Stimulated activated naive CD4-positive, alpha-beta T cell (primary cell): ENCODE measurements at regions not wholly inside any gene's neighbourhood (a gene's known extent, or its start where the extent isn't known, plus 50 kb on each side); places are given as distances from the start of the nearest gene placed in this dataset.

Source experiments
- DNase-seq, 6 experiments: peaks; one replicate each; lab custom pipeline; 2025; lab: John Stamatoyannopoulos, UW

DNA sequence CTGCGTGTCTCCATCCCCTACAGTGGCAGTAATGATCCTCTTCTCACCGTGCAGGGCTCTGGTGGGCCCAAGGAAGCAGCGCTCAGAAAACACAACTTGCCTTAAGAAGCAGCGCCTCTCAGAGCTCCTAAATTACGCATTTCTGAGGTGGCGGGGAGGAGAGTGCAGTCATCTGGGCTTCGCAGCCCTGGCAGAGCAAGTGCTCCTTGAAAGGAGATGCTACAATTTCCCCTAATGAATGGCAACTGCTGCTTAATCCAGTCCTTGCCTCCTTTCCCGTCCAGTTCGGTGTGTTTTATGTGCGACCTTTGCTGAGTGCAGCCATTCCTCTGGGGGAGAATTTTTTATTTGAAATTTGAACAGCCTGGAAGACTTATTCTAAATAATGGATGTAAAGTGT is 287.3 kb downstream of the PTPRU start:
- DNase-seq = no peak

DNA sequence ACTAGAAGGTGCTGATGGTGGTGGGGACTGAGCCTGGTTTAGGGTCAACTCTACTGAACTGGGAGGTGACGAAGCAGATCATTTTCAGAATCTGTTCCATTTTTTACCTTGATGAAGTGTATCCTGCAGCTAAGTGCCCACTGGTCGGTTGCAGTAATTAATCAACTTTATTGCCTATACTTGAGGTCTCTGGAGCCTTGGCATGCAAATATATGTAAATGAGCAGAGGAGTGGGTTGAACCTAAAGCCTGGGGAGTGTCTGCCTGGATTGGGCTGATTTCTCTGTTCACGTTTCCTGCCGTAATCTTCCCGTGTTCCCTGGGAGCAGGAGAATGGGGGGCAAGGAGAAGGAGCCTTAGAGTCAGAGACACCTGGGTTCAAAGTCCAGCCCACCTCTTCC is 286.8 kb downstream of the PTPRU start:
- no peak for DNase-seq

DNA sequence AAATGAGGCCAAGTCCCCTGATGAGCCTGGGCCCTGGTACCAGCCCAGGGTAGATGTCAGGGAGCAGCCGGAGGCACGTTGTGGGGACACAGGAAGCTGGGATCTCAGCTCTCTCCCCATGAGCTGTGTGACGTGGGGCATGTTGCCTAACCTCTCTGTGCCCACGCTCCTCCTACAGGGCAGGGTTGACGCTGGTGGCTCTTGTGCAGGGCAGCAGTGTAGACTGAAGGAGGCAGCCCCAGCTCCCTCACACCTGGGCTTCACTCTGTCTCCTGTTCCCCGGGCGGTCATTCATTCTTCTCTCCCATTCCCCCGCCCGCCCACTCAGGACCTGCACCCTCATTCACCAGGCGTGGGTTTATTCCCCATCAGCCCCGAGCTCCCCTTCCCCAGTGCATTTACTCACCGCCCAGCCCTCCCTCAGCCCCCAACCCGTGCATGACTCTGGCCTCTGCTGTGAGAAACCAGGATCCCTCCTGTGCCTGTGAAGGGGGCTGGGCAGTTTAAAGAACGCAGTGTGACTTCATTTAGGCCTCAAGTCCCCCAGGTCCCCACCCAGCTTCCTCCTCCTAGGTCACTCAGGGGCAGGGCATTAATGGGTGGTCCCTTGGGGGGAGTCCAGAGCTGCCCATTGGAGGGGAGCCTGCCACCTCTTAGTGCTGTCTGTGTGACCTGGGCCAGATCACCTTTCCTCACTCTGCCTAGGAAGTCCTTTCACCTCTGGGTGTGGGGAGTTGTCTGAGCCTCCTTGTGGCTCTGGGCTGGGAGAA is 285.7 kb downstream of the PTPRU start:
- no peak for DNase-seq

DNA sequence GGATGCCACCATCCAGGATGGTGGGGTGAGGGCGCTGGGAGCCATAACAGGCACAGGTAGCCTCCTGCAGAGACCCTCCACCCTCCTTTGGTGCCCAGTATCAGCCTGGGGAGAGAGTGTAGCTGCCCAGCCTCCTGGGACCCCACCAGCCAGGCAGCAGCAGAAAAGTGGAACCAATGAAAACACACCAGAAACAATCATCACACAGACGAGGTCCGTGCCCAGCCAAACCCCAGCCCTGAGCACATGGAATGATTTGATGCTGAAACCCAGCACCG is 285.1 kb downstream of the PTPRU start:
- no peak for DNase-seq

DNA sequence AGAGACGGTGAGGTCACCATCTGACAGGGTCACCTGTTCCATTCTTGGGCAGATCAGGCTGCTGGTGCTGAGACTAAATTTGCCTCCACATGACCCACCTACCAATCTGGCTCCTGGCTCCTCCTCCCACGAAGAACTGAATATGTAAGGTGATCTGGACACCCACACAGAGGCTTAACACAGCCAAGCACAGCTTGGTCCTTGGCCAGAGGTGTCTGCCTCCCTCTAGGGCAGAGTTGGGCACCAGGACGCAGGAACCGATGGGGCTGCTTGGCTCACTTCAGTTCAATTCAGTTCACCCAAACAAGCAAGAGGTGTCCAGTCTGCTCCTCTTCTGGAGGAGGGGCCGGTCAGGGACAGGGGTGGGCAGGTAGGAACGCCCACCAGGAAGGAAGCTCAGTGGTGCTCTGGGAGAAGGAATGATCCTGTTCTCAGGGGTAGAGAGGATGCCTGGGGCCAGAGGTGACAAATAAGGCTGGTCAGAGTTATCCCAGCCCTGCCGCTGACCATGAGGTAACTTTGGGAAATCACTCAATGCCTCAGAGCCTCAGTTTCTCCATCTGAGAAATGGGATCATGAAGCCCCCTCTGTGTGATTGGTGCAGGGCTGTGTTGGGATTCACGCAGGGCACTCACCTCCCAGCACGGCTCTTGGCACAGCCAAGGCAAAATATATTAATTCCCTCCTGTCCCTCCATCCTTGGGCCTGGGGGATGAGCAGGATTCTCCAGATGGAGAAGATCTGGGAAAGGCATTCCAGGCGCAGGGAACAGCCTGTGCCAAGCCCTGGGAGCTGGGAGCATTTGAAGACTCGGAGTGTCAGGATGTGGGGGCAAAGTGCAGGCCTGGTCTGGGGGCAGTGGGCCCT is 284.5 kb downstream of the PTPRU start:
- no peak for DNase-seq

DNA sequence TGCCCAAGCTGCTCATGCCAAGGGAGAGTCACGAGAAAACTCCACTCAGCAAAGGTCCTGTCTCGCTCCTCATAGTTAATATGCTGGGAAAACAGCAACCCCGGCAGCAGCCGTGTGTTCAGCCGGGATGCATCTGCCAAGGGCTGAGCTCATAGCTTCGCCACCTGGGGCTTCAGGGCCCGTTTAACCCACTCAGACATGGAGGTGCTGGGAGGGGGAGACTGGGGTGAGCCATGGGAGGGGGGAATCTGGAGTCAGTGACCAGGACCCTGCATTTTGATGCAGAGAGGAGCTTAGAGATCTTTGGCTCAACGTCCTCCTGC is 283.4 kb downstream of the PTPRU start:
- no peak for DNase-seq

DNA sequence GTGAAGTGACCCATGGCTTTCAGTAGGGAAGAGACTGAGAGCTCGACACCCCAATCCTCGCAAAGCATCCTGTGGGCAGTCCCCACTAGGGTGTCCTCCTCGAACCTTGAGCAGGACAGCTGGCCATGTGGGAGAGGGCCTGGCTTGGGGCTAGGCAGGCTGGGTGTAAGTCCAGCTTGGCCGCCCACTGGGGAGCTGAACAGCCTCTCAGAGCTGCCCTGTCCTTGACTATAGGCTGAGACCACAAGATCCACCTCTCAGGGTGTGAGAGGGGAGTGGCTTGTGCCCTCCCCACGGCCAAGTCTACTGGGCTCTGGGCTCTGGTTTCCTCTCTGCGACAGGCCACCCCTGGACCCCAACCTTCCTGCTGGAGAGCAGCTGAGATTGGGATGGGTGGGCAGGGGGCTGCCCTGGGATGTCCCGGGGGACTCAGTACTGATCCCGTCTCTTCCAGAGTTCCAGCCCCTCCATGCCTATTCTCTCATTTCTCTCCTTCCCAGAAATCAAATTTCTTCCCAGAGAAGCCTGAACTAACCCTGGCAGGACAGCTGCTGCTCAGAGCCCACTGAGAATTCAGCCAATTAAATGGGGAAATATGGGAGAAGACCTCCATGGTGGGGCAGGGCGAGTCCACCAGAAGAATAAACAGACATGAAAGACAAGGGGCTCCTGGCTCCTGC is 282.9 kb downstream of the PTPRU start:
- DNase-seq = no peak

DNA sequence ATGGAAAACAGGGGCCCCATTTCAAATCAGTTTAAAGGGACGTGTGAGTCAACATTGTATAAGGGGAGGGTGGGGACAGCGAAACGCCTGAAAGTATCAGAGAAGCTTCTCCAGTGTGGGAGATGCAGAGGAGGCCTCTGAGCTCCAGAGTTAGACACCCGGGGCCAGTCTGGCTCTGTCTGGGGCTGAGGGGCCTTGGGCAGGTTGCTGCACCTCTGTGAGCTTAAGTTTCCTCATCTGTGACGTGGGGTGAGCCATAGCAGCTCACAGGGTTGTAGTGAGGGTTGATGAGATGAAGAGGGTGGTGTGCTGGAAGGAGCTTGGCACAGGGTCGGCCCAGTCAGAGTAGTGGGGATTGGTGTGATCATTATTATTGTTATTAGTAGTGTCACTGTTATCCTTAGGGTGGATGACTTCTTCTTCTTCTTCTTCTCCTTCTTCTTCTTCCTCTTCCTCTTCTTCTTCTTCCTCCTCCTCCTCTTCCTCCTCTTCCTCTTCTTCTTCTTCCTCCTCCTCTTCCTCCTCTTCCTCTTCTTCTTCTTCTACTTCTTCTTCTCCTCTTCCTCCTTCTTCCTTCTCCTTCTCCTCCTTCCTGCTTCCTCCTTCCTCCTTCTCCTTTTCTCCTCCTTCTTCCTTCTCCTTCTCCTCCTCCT is 282.0 kb downstream of the PTPRU start:
- DNase-seq = no peak

DNA sequence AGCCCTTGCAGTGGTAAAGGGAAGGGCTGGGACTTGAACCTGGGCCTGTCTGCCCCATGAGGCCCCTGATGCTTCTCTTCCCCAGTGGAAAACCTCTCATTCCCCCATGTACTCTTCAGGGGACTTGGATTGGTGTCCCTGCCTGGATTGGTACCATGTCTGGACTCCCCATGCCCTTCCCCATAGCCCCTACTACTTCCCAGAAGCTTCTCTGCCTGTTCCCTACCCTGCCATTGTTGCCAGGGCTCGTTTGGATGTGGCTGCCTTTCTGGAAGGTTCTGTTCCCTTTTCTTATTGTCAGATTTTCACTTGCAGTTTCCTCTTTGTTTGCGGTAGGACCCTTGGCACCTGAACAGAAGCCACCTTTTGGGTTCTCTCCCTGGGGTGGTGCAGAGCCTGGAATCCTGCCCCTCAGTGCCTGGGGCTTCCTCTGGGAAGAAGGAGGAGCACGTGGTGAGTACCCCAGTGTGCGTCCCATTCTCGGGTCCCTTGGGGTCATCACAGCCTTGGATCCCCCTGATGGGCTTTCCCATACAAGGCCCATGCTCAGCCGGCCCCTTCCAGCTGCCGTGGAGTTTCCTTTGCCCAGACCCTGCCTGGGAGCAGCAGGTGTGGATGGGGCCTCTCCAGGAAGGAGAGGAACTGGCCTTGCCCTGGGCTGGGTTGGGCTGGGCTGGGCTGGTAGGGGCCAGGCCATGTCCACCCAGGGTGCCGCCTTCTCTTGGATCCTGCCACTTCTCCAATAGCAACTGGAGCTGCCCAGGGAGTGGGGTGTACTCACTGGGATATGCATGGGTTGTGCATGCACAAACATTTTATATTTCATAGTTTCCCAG is 281.1 kb downstream of the PTPRU start:
- DNase-seq = no peak

DNA sequence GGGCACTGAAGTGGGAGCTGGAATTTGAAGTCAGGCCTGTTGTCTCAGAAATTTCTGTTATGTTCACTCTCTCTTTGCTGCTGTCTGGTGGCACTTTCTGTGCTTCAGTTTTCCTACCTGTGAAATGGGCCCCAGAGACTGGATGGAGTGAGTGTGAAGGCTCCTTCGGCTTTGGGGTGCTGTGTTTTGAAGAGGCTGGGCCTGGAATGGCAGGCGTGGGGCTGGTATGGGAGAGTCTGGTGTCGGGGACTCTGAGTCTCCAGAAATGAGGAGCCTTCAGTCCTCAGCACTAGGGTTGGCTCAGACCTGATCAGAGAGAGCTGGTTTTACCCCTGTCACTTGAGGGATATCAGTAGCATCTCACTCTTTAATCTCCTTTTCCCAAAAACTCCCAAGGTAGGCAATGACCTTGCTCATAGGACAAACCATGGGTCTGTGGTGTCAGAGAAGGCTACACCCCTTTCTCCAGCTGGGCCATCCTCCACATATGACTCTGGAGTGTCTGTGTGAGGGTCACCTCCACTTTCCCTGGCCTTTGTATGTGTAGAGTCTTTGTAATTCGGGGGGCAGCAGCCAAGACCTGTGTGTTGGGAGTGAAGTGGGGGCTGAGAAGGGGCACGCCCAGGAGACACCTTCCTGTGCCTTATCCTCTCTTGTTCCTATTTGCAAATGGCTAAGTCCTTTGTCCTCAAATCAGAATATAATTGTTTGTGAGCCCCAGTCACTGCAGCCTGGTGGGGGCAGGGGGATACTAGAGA is 279.9 kb downstream of the PTPRU start:
- no peak for DNase-seq

DNA sequence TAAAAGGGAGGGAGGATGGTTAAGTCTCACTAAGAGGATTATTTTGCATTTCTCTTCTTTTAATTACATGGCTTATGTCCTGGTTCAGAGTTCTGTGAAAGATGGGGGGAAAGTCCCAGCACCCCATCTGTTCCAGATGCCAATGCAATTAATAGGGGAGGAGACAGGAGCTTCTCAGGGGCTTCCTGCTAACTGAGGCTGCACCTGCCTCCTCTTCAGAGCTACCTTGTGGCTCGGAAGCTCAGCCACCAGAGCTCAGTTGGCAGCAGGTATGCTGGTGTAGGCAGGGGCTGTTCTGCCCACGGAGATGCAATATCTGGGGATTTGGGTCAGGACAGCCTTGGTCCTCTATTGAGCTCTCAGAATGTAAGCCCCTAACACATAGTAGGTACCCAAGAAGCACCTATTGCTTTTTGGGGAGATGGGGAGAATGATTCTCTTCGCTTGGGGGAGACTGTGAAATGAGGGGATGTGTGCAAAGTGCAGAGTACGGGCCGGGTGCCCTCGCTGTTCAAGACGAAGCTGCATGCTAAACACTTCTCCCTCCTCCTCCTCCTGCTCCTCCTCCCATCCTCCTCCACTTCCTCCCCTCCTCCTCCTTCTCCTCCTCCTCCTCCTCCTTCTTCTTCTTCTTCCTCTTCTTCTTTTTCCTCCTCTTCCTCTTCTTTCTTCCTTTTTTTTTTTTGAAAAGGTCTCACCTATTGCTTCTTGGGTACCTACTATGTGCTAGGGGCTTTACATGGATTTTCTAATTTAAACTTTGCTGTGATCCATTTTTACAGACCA is 279.0 kb downstream of the PTPRU start:
- no peak for DNase-seq

DNA sequence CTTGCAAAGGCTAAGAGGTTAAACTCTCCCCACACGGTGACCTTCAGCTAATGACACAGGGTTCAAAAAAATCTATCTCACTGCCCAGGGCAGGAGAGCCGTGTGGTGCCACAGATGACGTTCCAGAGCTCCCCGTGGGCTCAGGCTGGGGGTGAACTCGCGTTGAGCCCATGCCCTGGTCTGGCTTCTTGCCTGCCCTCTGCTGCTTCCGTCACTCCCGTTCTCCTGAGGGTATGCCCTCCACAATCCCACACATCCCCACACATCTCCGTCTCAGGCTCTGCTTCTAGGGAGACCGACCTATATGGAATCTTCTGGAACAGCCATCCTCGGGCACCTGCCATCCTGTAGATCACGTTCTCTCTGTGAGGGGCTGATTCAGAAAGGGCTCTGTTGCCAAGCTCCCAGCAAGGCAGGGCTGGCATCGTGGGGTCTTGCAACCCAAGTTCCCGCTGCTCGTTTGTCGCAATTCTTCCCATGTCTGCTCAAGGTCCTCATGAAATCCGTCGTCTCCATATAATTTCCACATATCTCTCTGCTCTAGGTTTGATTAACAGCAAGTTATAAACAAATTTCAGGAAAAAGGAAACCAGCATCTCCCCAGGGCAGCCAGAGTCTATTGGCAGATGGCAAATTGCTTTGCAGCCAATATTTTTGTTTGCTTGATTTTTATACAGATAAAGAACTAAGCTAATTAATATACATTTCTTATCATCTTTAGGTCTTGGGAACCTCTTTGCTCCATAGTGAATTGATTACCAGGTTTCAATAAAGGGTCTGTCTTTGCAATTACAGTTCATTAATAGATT is 278.2 kb downstream of the PTPRU start:
- no peak for DNase-seq

DNA sequence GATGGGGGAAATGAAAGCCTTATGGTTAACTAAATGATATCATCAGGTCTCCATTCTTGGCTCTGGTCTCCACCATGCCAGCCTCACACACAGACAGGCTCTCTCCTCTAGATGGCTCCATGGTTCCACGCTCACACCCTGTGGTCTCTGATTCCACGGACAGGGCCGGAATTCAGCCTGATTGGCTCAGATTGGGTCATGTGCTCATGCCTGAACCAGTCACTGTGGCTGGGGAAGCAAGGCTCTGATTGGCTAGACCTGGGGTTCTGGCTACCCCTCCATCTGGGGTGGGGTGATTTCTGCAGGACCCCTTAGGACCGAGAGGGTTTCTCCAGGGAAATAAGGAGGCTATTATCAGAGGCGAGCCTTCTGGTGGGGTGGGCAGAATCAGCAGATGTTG is 277.0 kb downstream of the PTPRU start:
- no peak for DNase-seq

DNA sequence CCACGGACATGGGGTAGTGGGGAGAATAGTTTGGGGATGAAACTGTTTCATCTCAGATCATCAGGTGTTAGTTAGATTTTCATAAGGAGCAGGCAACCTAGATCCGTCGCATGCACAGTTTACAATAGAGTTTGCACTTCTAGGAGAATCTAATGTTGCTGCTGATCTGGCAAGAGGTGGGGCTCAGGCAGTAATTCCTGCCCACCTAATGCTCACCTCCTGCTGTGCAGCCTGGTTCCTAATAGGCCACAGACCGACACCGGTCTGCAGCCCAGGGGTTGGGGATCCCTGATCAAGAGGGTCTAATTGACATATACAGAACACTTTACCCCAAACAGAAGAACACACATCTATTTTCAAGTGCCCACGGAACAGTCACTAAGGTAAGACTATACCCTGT is 275.1 kb downstream of the PTPRU start:
- no peak for DNase-seq

DNA sequence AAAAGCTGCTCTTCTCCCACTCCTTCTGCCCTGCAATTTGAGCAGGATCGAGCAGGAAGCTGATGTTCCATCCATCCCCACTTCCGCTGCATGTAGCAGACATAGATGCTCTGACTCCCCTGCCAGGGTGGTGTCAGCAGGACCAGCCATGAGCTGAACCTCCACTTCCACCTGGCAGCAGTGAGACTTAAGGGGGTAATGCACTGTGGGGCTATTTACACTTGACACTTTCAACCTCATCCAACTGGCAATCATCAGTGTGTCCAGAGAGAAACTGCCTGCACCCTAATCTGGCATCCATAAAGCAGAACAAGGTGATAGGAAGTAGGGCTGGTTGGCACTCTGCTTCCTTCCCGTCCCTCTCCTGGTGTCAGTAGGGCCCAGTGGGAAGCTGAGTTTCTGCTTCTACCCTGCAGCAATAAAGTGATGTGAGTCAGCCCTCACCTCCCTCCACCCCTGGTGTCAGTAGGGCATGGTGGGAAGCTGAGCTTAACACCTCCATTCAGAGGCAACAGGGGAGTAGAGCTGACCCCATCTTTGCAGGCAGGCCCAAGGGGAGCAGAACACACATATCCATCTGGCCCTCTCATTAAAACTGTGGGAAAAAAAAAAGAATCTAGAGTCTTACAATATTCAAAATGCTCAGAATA is 272.3 kb downstream of the PTPRU start:
- no peak for DNase-seq

DNA sequence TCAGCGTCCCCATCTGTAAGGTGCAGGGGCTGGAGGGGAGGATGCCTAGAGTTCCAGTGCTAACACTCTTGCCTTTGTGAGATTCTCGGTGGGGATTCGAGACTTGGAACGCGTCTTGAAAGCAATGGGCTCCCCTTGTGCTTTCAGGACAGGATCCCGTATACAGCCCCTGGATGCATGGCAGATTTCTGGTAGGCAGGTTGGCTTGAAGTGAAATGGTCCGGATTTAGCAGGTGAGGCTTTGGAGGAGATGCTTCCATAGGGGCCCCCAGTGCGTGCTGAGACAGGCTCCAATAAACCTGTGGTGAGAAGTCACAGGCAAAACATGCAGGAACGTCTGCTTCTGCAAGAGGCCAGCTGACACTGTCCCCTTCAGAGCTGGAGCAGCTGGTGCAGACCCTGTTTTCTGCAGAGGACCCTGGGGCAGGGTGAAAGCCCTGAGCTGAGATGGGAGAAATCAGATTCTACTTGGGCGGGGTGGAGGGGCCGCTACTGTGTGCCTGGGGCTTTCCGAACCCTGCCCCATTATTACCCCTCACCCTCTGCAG is 270.4 kb downstream of the PTPRU start:
- no peak for DNase-seq

DNA sequence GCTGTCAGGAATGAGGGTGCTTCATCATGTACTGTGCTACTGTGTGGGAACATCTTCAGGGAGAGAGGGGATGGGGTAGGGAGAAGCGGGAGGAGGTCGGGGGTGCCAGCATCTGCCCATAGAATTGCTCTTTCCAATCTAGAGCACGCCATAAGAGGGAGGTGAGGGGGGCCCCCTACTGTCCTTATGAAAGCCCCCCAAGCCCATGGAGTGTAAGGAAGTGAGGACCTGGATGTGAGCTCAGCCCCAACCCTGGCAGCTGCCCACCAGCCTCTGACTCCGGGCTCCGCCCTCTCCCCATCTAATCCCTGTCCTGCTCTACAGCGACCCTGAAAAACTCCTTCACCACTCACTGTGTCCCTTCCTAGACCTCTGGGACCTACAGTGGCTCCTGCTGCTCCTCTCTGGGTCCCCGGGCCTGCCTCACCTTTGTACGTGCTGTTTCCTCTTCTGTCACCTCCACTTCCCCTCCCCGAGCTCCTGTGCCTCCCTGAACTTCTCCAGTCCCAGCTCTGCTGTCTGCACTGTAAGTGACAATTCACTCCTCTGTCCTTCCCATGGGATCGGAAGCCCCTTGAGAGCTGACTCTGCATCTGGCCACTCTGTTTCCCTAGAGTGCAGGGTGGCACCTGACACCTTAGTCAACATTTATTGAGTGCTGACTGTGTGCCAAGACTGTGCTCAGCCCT is 269.4 kb downstream of the PTPRU start:
- DNase-seq = no peak
